ENCODE measurements at regions not wholly inside any gene's neighbourhood (a gene's known extent, or its start where the extent isn't known, plus 50 kb on each side); places are given as distances from the start of the nearest gene placed in this dataset.

DNA sequence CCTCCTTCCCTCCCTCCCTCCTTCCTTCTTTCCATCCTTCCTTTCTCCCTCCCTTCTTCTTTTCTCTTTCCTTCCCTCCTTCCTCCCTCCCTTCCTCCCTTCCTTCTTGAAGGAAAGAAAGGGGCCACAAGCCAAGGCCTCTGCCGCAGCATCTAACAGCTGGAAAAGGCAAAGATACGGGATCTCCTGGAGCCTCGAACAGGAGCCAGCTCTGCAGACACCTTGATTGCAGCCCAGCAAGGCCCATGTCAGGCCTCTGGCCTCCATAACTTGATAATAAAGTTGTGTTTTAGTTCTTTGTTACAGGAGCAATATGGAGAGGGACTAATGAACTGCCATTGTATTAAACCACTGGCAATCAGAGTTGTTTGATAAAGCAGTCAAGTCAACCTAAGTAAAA is 348.9 kb upstream of the B3GAT1 start:
- BruUV-seq (replicated peaks), result no TSS peak
- Histone ChIP-seq H3K27me3 (ENCODE audit: insufficient read depth, low read length) (peaks cover 15% of the 10 kb centered on the region; the same call in 1 of the 2 replicates), H3K79me2 (ENCODE audit: insufficient read depth, low read length) (no peaks in the 10 kb centered on the region), H4K20me1 (ENCODE audit: insufficient read depth) (no peaks in the 10 kb centered on the region), H3K9me3 (ENCODE audit: control insufficient read depth in 1 of 2, insufficient read depth in 1 of 2, low read depth in 1 of 2, low read length in 2 of 2) (no peaks in the 10 kb centered on the region), H3K4me2 (ENCODE audit: low read length) (no peak overlapping the region), H3K4me1 (ENCODE audit: control insufficient read depth in 1 of 2, insufficient read depth in 2 of 2, low read length in 2 of 2) (no peaks in the 10 kb centered on the region), H2AFZ (ENCODE audit: low read depth, low read length, poor library complexity, severe bottlenecking) (no peak overlapping the region), H3K9me2 (ENCODE audit: insufficient read depth) (no peaks in the 10 kb centered on the region), H3K36me3 (ENCODE audit: control insufficient read depth in 1 of 2, insufficient read depth in 2 of 2, low read length in 2 of 2) (no peaks in the 10 kb centered on the region), H3K27ac (ENCODE audit: low read depth, low read length) (no peak overlapping the region), H3K4me3 (replicated peaks in 1 of 2; ENCODE audit: low read depth in 1 of 2, low read length in 2 of 2) (no peak overlapping the region), H3K9ac (ENCODE audit: low read length) (no peak overlapping the region)
- intact Hi-C loops (cut with micrococcal nuclease), result no loop called here
- ATAC-seq, result no peak
- no peak for DNase-seq (ENCODE audit: low read depth, low spot score)
- CTCF ChIA-PET, result no interaction called here
- POLR2A ChIA-PET, result no interaction called here
- no peak for TF ChIP-seq JUND (IDR thresholded peaks at IDR 0.05)
- no peak for TF ChIP-seq POLR2A (IDR thresholded peaks at IDR 0.05; ENCODE audit: borderline replicate concordance, extremely low read depth, insufficient read depth, insufficient read length)
- TF ChIP-seq POLR2AphosphoS5 (IDR thresholded peaks at IDR 0.05; ENCODE audit: low read depth, low read length), result no peak
- RAD21 ChIA-PET (ENCODE audit: low non-redundant PET in 1 of 2, low total read pairs in 2 of 2, uncharacterized antibody in 2 of 2, unreplicated experiment in 2 of 2), result no interaction called here

DNA sequence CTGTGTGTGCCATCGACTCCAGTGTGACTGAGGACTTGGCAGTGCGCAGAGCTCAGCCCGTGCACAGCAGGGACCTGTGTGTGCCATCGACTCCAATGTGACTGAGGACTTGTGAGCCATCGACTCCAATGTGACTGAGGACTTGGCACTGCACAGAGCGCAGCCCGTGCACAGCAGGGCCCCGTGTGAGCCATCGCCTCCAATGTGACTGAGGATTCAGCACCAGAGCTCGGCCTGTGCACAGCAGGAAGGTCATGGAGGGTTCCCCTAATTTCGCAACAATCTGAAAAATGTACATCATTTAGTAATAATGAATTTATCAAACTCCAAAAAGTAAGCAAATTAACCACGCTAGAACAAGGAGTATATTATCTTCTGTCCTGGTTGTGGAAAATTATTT is 348.3 kb upstream of the B3GAT1 start:
- H4K20me1 ChIP-seq (ENCODE audit: insufficient read depth), result no peaks in the 10 kb centered on the region
- H3K79me2 ChIP-seq (ENCODE audit: insufficient read depth, low read length), result no peaks in the 10 kb centered on the region
- no peak overlapping the region for H3K4me2 ChIP-seq (ENCODE audit: low read length)
- no peak overlapping the region for H3K9ac ChIP-seq (ENCODE audit: low read length)
- peaks cover 20% of the 10 kb centered on the region; the same call in 1 of the 2 replicates for H3K27me3 ChIP-seq (ENCODE audit: insufficient read depth, low read length)
- no peak overlapping the region for H3K27ac ChIP-seq (ENCODE audit: low read depth, low read length)
- H3K4me1 ChIP-seq (ENCODE audit: control insufficient read depth in 1 of 2, insufficient read depth in 2 of 2, low read length in 2 of 2), result no peaks in the 10 kb centered on the region
- CTCF ChIA-PET, result no interaction called here
- H2AFZ ChIP-seq (ENCODE audit: low read depth, low read length, poor library complexity, severe bottlenecking), result no peak overlapping the region
- H3K9me3 ChIP-seq (ENCODE audit: control insufficient read depth in 1 of 2, insufficient read depth in 1 of 2, low read depth in 1 of 2, low read length in 2 of 2), result no peaks in the 10 kb centered on the region
- H3K4me3 ChIP-seq (replicated peaks in 1 of 2; ENCODE audit: low read depth in 1 of 2, low read length in 2 of 2), result no peak overlapping the region
- H3K36me3 ChIP-seq (ENCODE audit: control insufficient read depth in 1 of 2, insufficient read depth in 2 of 2, low read length in 2 of 2), result no peaks in the 10 kb centered on the region
- no peak for TF ChIP-seq POLR2AphosphoS5 (IDR thresholded peaks at IDR 0.05; ENCODE audit: low read depth, low read length)
- no peak for TF ChIP-seq EGR1 (IDR thresholded peaks at IDR 0.05; ENCODE audit: low read depth)
- no peak for TF ChIP-seq POLR2A (IDR thresholded peaks at IDR 0.05; ENCODE audit: borderline replicate concordance, extremely low read depth, insufficient read depth, insufficient read length)
- TF ChIP-seq, protein P1, sequence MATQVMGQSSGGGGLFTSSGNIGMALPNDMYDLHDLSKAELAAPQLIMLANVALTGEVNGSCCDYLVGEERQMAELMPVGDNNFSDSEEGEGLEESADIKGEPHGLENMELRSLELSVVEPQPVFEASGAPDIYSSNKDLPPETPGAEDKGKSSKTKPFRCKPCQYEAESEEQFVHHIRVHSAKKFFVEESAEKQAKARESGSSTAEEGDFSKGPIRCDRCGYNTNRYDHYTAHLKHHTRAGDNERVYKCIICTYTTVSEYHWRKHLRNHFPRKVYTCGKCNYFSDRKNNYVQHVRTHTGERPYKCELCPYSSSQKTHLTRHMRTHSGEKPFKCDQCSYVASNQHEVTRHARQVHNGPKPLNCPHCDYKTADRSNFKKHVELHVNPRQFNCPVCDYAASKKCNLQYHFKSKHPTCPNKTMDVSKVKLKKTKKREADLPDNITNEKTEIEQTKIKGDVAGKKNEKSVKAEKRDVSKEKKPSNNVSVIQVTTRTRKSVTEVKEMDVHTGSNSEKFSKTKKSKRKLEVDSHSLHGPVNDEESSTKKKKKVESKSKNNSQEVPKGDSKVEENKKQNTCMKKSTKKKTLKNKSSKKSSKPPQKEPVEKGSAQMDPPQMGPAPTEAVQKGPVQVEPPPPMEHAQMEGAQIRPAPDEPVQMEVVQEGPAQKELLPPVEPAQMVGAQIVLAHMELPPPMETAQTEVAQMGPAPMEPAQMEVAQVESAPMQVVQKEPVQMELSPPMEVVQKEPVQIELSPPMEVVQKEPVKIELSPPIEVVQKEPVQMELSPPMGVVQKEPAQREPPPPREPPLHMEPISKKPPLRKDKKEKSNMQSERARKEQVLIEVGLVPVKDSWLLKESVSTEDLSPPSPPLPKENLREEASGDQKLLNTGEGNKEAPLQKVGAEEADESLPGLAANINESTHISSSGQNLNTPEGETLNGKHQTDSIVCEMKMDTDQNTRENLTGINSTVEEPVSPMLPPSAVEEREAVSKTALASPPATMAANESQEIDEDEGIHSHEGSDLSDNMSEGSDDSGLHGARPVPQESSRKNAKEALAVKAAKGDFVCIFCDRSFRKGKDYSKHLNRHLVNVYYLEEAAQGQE (IDR thresholded peaks at IDR 0.05; ENCODE audit: low read depth), result no peak
- no peak for TF ChIP-seq TCF7L2 (IDR thresholded peaks at IDR 0.05; ENCODE audit: borderline replicate concordance, extremely low read depth, insufficient read depth, insufficient read length)
- TF ChIP-seq ELF1 (IDR thresholded peaks at IDR 0.05; ENCODE audit: borderline replicate concordance, low read depth), result no peak
- TF ChIP-seq, protein P2, sequence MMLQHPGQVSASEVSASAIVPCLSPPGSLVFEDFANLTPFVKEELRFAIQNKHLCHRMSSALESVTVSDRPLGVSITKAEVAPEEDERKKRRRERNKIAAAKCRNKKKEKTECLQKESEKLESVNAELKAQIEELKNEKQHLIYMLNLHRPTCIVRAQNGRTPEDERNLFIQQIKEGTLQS (IDR thresholded peaks at IDR 0.05), result no peak
- TF ChIP-seq SIN3A (IDR thresholded peaks at IDR 0.05; ENCODE audit: low read depth), result no peak
- no peak for TF ChIP-seq FOSL1 (IDR thresholded peaks at IDR 0.05; ENCODE audit: low read depth)
- POLR2A ChIA-PET, result no interaction called here
- ATAC-seq, result no peak
- BruUV-seq (replicated peaks), result no TSS peak
- no peaks in the 10 kb centered on the region for H3K9me2 ChIP-seq (ENCODE audit: insufficient read depth)
- RAD21 ChIA-PET (ENCODE audit: low non-redundant PET in 1 of 2, low total read pairs in 2 of 2, uncharacterized antibody in 2 of 2, unreplicated experiment in 2 of 2), result no interaction called here
- DNase-seq (ENCODE audit: low read depth, low spot score), result no peak
- intact Hi-C loops (cut with micrococcal nuclease), result no loop called here

Data from HCT116 (cell line).